GM12892 (cell line): ENCODE measurements at regions not wholly inside any gene's neighbourhood (a gene's known extent, or its start where the extent isn't known, plus 50 kb on each side); places are given as distances from the start of the nearest gene placed in this dataset.
"Not testable (repeated sequence)": the region's sequence is repeated elsewhere in the genome, so short reads cannot be mapped to it uniquely, and the experiment has no call there.

Experiments
- DNase-seq: peaks from one replicate; pipeline ENCODE4 v3.0.0; 2011; ENCODE audit not compliant: insufficient read length
- FAIRE-seq: peaks from 2 replicates; lab custom pipeline; 2011; peaks lifted over from hg19 to GRCh38; lab: Jason Lieb, UNC
- POLR2A ChIP-seq: IDR thresholded peaks from 2 replicates; pipeline ENCODE4 v1.6.1; 2011; ENCODE audit warnings: low read depth, low read length, control low read depth
- POLR2AphosphoS5 ChIP-seq: IDR thresholded peaks from 2 replicates; pipeline ENCODE4 v1.6.1; 2011; ENCODE audit warnings: low read depth, low read length, control low read depth
- TAF1 ChIP-seq: IDR thresholded peaks from 2 replicates; pipeline ENCODE4 v1.6.1; 2011; ENCODE audit warnings: low read depth, mild to moderate bottlenecking, control low read depth, low read length, borderline replicate concordance

- DNase-seq = no peak
- FAIRE-seq = no peak
- TF ChIP-seq TAF1 (no peak), POLR2A (no peak)
Measured at GRCh38 chr4:57774171-57774570, 664.0 kb upstream of the IGFBP7 start.

- DNase-seq (no peak), FAIRE-seq (no peak)
- TF ChIP-seq POLR2A (no peak), POLR2AphosphoS5 (no peak), TAF1 (no peak)
Measured at GRCh38 chr4:57766341-57766740, 656.2 kb upstream of the IGFBP7 start.

DNA sequence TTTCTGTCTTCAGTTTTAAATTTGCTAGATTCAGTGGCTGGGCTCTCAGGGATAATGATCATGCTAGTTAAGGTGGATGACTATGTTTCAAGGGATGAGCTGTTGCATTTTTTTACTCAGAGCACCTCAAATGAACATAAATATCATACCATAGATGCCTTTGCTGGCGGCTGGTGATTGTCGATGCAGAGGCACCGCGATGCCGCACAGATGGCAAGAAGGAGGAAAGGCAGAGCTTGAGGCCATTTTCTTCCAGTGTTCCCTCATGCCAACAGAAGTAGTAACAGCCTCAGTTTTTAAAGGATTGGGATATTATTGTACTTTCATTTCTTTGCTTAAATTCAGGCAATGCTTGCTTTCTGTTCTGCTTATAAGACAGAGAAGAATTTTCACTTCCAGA is 654.7 kb upstream of the IGFBP7 start:
- no peak for DNase-seq
- no peak for FAIRE-seq
- TF ChIP-seq POLR2AphosphoS5 (no peak), TAF1 (no peak), POLR2A (no peak)

- TF ChIP-seq POLR2AphosphoS5 = no peak
- DNase-seq = no peak
Measured at GRCh38 chr4:57763070-57763469, 652.9 kb upstream of the IGFBP7 start.

GRCh38 chr4:57740625-57741190 is 630.5 kb upstream of the IGFBP7 start:
- no peak for TF ChIP-seq TAF1
- TF ChIP-seq POLR2AphosphoS5 = no peak
- TF ChIP-seq POLR2A = no peak
- FAIRE-seq = no peak
- DNase-seq = no peak

More at GRCh38 chr4:57763070-57763469, 652.9 kb upstream of the IGFBP7 start:
- FAIRE-seq = no peak

DNA sequence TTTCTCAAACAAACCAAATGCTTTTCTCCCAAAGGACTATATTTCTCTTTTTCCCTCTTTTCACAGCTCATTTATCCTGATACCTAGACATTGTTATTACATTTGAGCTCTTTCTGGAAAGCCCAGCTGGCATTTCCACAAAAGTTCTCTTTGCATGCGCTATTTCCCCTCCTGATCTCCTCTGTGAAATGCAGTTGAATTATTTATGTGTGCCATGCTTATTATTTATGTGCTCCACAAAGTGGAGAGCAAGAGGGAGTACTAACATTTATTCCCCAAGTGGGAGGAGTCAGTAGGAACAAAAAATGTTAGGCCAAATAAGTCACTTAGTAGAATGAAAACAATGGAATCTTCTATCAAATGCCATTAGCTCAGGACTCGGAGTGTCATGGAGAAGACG is 626.6 kb upstream of the IGFBP7 start:
- FAIRE-seq (no peak), DNase-seq (no peak)
- TF ChIP-seq TAF1 (no peak), POLR2A (no peak), POLR2AphosphoS5 (no peak)

- FAIRE-seq (no peak), DNase-seq (no peak)
- TF ChIP-seq POLR2A (no peak), POLR2AphosphoS5 (no peak), TAF1 (no peak)
Measured at GRCh38 chr4:57734104-57734670, 624.0 kb upstream of the IGFBP7 start.

DNA sequence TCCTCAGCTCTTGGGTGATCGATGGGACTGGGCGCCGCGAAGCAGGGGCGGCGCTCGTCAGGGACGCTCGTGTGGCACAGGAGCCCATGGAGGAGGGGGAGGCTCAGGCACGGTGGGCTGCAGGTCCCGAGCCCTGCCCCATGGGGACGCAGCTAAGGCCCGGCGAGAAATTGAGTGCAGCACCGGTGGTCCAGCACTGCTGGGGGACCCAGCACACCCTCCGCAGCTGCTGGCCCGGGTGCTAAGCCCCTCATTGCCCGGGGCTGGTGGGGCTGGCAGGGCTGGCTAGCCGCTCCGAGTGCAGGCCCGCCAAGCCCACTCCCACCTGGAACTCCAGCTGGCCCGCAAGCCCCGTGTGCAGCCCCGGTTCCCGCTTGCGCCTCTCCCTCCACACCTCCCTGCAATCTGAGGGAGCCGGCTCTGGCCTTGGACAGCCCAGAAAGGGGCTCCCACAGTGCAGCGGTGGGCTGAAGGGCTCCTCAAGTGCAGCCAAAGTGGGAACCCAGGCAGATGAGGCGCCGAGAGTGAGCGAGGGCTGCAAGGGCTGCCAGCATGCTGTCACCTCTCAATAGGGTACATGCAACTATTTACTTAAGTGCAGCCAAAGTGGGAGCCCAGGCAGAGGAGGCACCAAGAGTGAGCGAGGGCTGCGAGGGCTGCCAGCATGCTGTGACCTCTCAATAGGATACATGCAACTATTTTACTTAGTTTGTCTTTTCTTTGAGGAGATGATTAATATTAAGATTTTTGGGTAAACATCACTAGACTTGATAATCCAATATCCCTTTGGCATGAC is 619.8 kb upstream of the IGFBP7 start:
- not testable (repeated sequence) for FAIRE-seq, DNase-seq

- TF ChIP-seq TAF1 (no peak), POLR2AphosphoS5 (no peak), POLR2A (no peak)
- no peak for FAIRE-seq
Measured at GRCh38 chr4:57726154-57726553, 616.0 kb upstream of the IGFBP7 start.

DNA sequence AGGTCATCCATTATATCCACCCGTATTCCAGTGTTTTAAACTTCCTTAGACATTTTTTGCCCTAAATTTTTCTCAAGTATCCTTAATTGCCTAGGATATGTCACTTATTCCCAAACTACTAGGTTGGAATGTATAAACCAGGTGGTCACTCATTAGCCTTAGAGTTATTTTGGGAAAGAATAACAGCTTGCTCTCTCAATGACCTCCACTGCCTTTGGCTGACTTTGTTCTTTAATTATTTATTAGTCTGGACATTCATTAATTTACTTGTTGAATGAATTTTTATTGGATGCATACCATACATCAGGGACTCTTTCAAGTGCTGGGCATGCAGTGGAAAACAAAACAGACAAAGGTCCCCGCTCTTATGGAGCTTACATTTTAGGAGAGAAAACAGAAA is 609.3 kb upstream of the IGFBP7 start:
- no peak for DNase-seq
- no peak for FAIRE-seq
- no peak for TF ChIP-seq POLR2A
- TF ChIP-seq TAF1 = no peak
- TF ChIP-seq POLR2AphosphoS5 = no peak

More at GRCh38 chr4:57726154-57726553, 616.0 kb upstream of the IGFBP7 start:
- no peak for DNase-seq

- not testable (repeated sequence) for DNase-seq, FAIRE-seq
Measured at GRCh38 chr4:57714313-57714712, 604.1 kb upstream of the IGFBP7 start.

GRCh38 chr4:57710053-57710452 is 599.9 kb upstream of the IGFBP7 start:
- no peak for FAIRE-seq
- DNase-seq = no peak
- TF ChIP-seq POLR2AphosphoS5 (no peak), TAF1 (no peak)
